NCI-H1105 treated with DMSO at 0.1 percent for 48 hours (cell line): ENCODE measurements at regions not wholly inside any gene's neighbourhood (a gene's known extent, or its start where the extent isn't known, plus 50 kb on each side); places are given as distances from the start of the nearest gene placed in this dataset.
"Not testable (repeated sequence)": the region's sequence is repeated elsewhere in the genome, so short reads cannot be mapped to it uniquely, and the experiment has no call there.

Experiments
- DNase-seq: peaks from one replicate; lab custom pipeline; 2025; lab: John Stamatoyannopoulos, UW

- DNase-seq: no peak
Observed at GRCh38 chr11:38582151-38582550, 1984.1 kb upstream of the RAG2 start.

- DNase-seq: no peak
Observed at GRCh38 chr11:38577769-38578168, 1979.7 kb upstream of the RAG2 start.

GRCh38 chr11:38562562-38562961 lies 1964.5 kb upstream of the RAG2 start:
- no peak for DNase-seq

- no peak for DNase-seq
Observed at GRCh38 chr11:38553148-38553547, 1955.1 kb upstream of the RAG2 start.

GRCh38 chr11:38547462-38547861 lies 1949.4 kb upstream of the RAG2 start:
- DNase-seq: no peak

- no peak for DNase-seq
Observed at GRCh38 chr11:38543986-38544385, 1946.0 kb upstream of the RAG2 start.

GRCh38 chr11:38543311-38543710 lies 1945.3 kb upstream of the RAG2 start:
- no peak for DNase-seq

GRCh38 chr11:38538866-38539680 lies 1941.0 kb upstream of the RAG2 start:
- no peak for DNase-seq

- DNase-seq: no peak
Observed at GRCh38 chr11:38530226-38530625, 1932.2 kb upstream of the RAG2 start.

- no peak for DNase-seq
Observed at GRCh38 chr11:38524945-38525344, 1926.9 kb upstream of the RAG2 start.

GRCh38 chr11:38517991-38518390 lies 1920.0 kb upstream of the RAG2 start:
- DNase-seq: no peak

GRCh38 chr11:38512830-38513229 lies 1914.8 kb upstream of the RAG2 start:
- DNase-seq: not testable (repeated sequence)

GRCh38 chr11:38510041-38510440 lies 1912.0 kb upstream of the RAG2 start:
- no peak for DNase-seq

GRCh38 chr11:38503876-38504275 lies 1905.8 kb upstream of the RAG2 start:
- DNase-seq: no peak

- no peak for DNase-seq
Observed at GRCh38 chr11:38498721-38499120, 1900.7 kb upstream of the RAG2 start.

- DNase-seq: no peak
Observed at GRCh38 chr11:38491986-38492385, 1894.0 kb upstream of the RAG2 start.

- no peak for DNase-seq
Observed at GRCh38 chr11:38481391-38481790, 1883.4 kb upstream of the RAG2 start.

GRCh38 chr11:38476808-38477575 lies 1879.0 kb upstream of the RAG2 start:
- DNase-seq: no peak

- DNase-seq: no peak
Observed at GRCh38 chr11:38461751-38462150, 1863.7 kb upstream of the RAG2 start.

GRCh38 chr11:38460896-38461295 lies 1862.9 kb upstream of the RAG2 start:
- DNase-seq: peak; percentile 24

- no peak for DNase-seq
Observed at GRCh38 chr11:38460429-38460828, 1862.4 kb upstream of the RAG2 start.

- DNase-seq: no peak
Observed at GRCh38 chr11:38456371-38456770, 1858.3 kb upstream of the RAG2 start.

GRCh38 chr11:38448284-38448683 lies 1850.2 kb upstream of the RAG2 start:
- peak; percentile 42 for DNase-seq
